ENCODE measurements at regions not wholly inside any gene's neighbourhood (a gene's known extent, or its start where the extent isn't known, plus 50 kb on each side); places are given as distances from the start of the nearest gene placed in this dataset.

DNA sequence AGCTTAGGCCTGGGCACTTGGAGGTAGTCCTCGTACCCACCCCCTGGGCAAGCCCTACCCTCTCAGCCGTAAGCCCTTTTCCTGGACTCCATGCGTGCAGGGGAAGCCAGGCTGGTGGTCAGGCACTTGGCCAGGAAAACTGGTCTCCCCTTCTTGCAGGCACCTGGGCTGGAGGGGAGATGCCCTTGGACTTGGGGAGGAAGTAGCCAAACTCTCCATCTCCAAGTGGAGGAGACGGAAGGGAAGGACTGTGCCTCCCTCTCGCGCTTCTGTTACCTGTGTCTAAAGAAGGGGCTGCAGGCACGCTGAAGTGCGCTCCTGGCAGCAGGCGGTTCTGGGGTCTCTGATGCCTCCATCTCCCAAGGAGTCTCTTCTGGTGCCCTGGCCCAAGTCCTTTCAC lies 283.9 kb downstream of the PBX3 start:
- H3K4me3 Mint-ChIP-seq: no peak overlapping the region
- H3K27me3 Mint-ChIP-seq: peaks cover 15 to 16% of the 10 kb centered on the region in 2 donors
- CTCF ChIA-PET (ENCODE audit: partially characterized antibody): no interaction called here
- intact Hi-C loops (cut with micrococcal nuclease): no loop called here
- H3K27ac Mint-ChIP-seq: no peak overlapping the region
- H3K36me3 Mint-ChIP-seq: no peaks in the 10 kb centered on the region
- peaks cover 0 to 2% (median 0%) of the 10 kb centered on the region in 8 donors for H3K9me3 Mint-ChIP-seq
- Histone ChIP-seq H3K4me1 (ENCODE audit: insufficient read depth, low read length) (no peaks in the 10 kb centered on the region), H3K9me3 (ENCODE audit: control insufficient read depth in 1 of 2, low read length in 2 of 2) (no peaks in the 10 kb centered on the region), H3K27me3 (ENCODE audit: insufficient read depth, low read length) (no peaks in the 10 kb centered on the region), H3K27ac (ENCODE audit: low read depth, low read length) (no peak overlapping the region), H3K36me3 (ENCODE audit: insufficient read depth, low read length) (no peaks in the 10 kb centered on the region), H3K4me3 (ENCODE audit: low read length in 2 of 2) (no peak overlapping the region)
- no peak for DNase-seq
- POLR2A ChIA-PET (ENCODE audit: partially characterized antibody): no interaction called here
- peaks cover 0 to 3% (median 0%) of the 10 kb centered on the region in 4 donors for H3K4me1 Mint-ChIP-seq

DNA sequence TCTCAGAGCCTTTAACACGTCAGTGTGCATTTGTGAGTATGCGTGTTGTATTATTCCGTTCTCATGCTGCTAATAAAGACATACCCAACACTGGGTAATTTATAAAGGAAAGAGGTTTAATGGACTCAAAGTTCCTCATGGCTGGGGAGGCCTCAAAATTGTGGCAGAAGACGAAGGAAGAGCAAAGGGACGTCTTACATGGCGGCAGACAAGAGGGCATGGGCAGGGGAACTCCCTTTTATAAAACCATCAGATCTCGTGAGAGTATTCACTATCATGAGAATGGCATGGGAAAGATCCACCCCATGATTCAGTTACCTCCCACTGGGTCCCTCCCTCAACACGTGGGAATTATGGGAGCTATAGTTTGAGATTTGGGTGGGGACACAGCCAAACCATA lies 285.0 kb downstream of the PBX3 start:
- Mint-ChIP-seq H3K4me3 (no peak overlapping the region), H3K27ac (no peak overlapping the region), H3K9me3 (peaks cover 0 to 2% (median 0%) of the 10 kb centered on the region in 8 donors), H3K27me3 (peaks cover 15 to 16% of the 10 kb centered on the region in 2 donors), H3K4me1 (peaks cover 0 to 3% (median 0%) of the 10 kb centered on the region in 4 donors), H3K36me3 (no peaks in the 10 kb centered on the region)
- intact Hi-C loops (cut with micrococcal nuclease): no loop called here
- Histone ChIP-seq H3K27me3 (ENCODE audit: insufficient read depth, low read length) (no peaks in the 10 kb centered on the region), H3K36me3 (ENCODE audit: insufficient read depth, low read length) (no peaks in the 10 kb centered on the region), H3K4me3 (ENCODE audit: low read length in 2 of 2) (no peak overlapping the region), H3K9me3 (ENCODE audit: control insufficient read depth in 1 of 2, low read length in 2 of 2) (no peaks in the 10 kb centered on the region), H3K27ac (ENCODE audit: low read depth, low read length) (no peak overlapping the region), H3K4me1 (ENCODE audit: insufficient read depth, low read length) (no peaks in the 10 kb centered on the region)
- ChIA-PET CTCF (ENCODE audit: partially characterized antibody) (no interaction called here), POLR2A (ENCODE audit: partially characterized antibody) (no interaction called here)
- no peak for DNase-seq

DNA sequence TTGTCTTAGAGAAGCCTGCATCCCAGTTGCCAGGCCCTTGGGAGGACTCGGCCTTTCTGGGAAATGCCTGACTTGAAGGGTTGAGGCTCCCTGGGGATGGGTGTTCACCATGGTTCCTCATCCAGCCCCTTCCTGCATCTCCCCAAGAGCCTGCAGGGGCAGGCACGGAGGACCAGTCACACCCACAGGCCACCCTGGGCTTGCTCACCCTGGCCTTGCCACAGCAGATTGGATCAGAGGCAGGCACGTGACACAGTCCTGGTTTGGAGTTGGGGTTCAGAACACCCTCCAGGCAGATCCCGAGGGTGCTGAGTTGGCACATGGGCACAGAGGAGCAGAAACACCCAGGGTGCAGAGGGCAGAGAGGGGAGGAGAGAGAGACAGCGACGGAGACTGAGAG lies 286.1 kb downstream of the PBX3 start:
- DNase-seq: no peak
- peaks cover 14 to 15% of the 10 kb centered on the region in 2 donors for H3K27me3 Mint-ChIP-seq
- no peaks in the 10 kb centered on the region for H3K36me3 ChIP-seq (ENCODE audit: insufficient read depth, low read length)
- H3K36me3 Mint-ChIP-seq: no peaks in the 10 kb centered on the region
- no peaks in the 10 kb centered on the region for H3K9me3 Mint-ChIP-seq
- POLR2A ChIA-PET (ENCODE audit: partially characterized antibody): no interaction called here
- H3K4me1 ChIP-seq (ENCODE audit: insufficient read depth, low read length): no peaks in the 10 kb centered on the region
- H3K27ac ChIP-seq (ENCODE audit: low read depth, low read length): no peak overlapping the region
- CTCF ChIA-PET (ENCODE audit: partially characterized antibody): no interaction called here
- no peaks in the 10 kb centered on the region for H3K4me1 Mint-ChIP-seq
- no peaks in the 10 kb centered on the region for H3K9me3 ChIP-seq (ENCODE audit: control insufficient read depth in 1 of 2, low read length in 2 of 2)
- no peak overlapping the region for H3K4me3 ChIP-seq (ENCODE audit: low read length in 2 of 2)
- no peak overlapping the region for H3K27ac Mint-ChIP-seq
- intact Hi-C loops (cut with micrococcal nuclease): no loop called here
- no peak overlapping the region for H3K4me3 Mint-ChIP-seq
- no peaks in the 10 kb centered on the region for H3K27me3 ChIP-seq (ENCODE audit: insufficient read depth, low read length)

DNA sequence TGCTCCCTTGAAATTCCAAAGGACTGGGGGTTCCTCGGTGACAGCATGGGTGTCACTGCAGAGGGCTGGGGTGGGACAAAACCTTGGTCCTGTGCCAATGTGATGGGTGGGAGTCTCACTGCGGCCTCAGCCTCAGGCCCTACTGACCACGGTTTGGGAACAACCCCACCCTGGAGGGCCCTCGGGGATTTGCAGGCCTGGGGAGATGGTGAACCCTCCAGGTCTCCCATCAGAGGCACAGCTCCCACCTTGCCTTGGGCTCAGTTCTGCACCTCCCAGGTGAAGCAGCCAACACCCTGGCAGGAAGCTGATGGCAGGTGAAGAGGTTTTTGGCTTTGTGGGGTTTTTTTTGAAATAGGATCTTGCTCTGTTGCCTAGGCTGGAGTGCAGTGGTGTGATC lies 286.8 kb downstream of the PBX3 start:
- H3K27me3 ChIP-seq (ENCODE audit: insufficient read depth, low read length): no peaks in the 10 kb centered on the region
- no peaks in the 10 kb centered on the region for H3K4me1 ChIP-seq (ENCODE audit: insufficient read depth, low read length)
- H3K27me3 Mint-ChIP-seq: peaks cover 14 to 15% of the 10 kb centered on the region in 2 donors
- no peak overlapping the region for H3K27ac Mint-ChIP-seq
- no peaks in the 10 kb centered on the region for H3K36me3 Mint-ChIP-seq
- H3K9me3 ChIP-seq (ENCODE audit: control insufficient read depth in 1 of 2, low read length in 2 of 2): no peaks in the 10 kb centered on the region
- intact Hi-C loops (cut with micrococcal nuclease): no loop called here
- no peak overlapping the region for H3K4me3 Mint-ChIP-seq
- no peaks in the 10 kb centered on the region for H3K4me1 Mint-ChIP-seq
- CTCF ChIA-PET (ENCODE audit: partially characterized antibody): no interaction called here
- POLR2A ChIA-PET (ENCODE audit: partially characterized antibody): no interaction called here
- H3K9me3 Mint-ChIP-seq: no peaks in the 10 kb centered on the region
- no peak overlapping the region for H3K4me3 ChIP-seq (ENCODE audit: low read length in 2 of 2)
- H3K27ac ChIP-seq (ENCODE audit: low read depth, low read length): no peak overlapping the region
- no peaks in the 10 kb centered on the region for H3K36me3 ChIP-seq (ENCODE audit: insufficient read depth, low read length)
- DNase-seq: no peak

DNA sequence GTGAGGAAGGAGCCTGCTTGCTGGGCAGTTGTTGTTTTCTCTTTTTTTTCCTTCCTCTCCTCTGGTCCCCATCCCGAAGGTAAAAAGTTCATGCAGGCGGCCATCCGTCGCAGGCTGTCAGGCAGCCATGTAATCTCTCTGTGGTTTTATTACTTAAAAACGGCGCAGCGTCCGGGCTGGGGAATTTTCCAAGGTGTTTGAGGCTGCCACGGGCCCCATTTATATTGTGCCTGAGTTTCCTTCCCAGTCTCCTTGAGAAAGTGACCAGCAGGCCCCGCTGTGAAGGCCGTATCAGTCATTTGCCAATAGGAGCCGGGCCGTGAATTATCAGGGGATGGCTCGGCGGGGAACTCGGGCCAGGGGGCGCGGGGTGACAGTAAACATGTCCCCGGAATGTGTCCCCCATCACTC lies 289.7 kb downstream of the PBX3 start:
- Mint-ChIP-seq H3K27ac (no peak overlapping the region), H3K4me1 (no peaks in the 10 kb centered on the region), H3K36me3 (no peaks in the 10 kb centered on the region), H3K27me3 (peaks cover 12 to 18% of the 10 kb centered on the region in 2 donors), H3K4me3 (no peak overlapping the region), H3K9me3 (peaks cover 0 to 6% (median 3%) of the 10 kb centered on the region in 8 donors)
- POLR2A ChIA-PET (ENCODE audit: partially characterized antibody): no interaction called here
- Histone ChIP-seq H3K4me1 (ENCODE audit: insufficient read depth, low read length) (no peaks in the 10 kb centered on the region), H3K9me3 (ENCODE audit: control insufficient read depth in 1 of 2, low read length in 2 of 2) (no peaks in the 10 kb centered on the region), H3K27me3 (ENCODE audit: insufficient read depth, low read length) (no peaks in the 10 kb centered on the region), H3K4me3 (ENCODE audit: low read length in 2 of 2) (no peak overlapping the region), H3K27ac (ENCODE audit: low read depth, low read length) (no peak overlapping the region), H3K36me3 (ENCODE audit: insufficient read depth, low read length) (no peaks in the 10 kb centered on the region)
- CTCF ChIA-PET (ENCODE audit: partially characterized antibody): no interaction called here
- intact Hi-C loops (cut with micrococcal nuclease): no loop called here
- DNase-seq: no peak

DNA sequence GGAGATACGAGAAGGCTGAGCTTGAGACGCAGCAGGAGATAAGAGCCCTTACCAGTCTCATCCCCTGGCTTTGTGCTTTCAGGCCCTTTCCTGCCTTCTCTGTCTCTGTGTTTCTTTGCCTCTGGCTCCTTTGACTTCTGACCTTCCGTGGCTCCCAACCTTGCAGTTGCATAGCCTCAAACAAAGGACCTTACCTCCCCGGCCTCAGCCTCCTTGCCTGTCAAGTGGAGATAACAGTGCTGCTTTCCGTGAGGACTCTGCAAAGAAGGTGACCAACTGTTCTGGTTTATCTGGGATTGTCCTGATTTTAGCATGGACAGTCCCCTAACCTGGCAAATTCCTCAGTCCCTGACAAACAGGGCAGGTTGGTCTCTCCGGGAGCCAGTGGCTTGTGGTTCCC lies 287.8 kb upstream of the MVB12B start:
- intact Hi-C loops (cut with micrococcal nuclease): no loop called here
- H3K9me3 Mint-ChIP-seq: peaks cover 0 to 25% (median 13%) of the 10 kb centered on the region in 8 donors
- H3K4me3 Mint-ChIP-seq: no peak overlapping the region
- H3K27me3 Mint-ChIP-seq: peaks cover 12 to 21% of the 10 kb centered on the region in 2 donors
- ChIA-PET CTCF (ENCODE audit: partially characterized antibody) (no interaction called here), POLR2A (ENCODE audit: partially characterized antibody) (no interaction called here)
- H3K4me1 ChIP-seq (ENCODE audit: insufficient read depth, low read length): no peaks in the 10 kb centered on the region
- no peaks in the 10 kb centered on the region for H3K27me3 ChIP-seq (ENCODE audit: insufficient read depth, low read length)
- no peak for DNase-seq
- H3K4me3 ChIP-seq (ENCODE audit: low read length in 2 of 2): no peak overlapping the region
- H3K9me3 ChIP-seq (ENCODE audit: control insufficient read depth in 1 of 2, low read length in 2 of 2): no peaks in the 10 kb centered on the region
- H3K27ac ChIP-seq (ENCODE audit: low read depth, low read length): no peak overlapping the region
- no peaks in the 10 kb centered on the region for H3K4me1 Mint-ChIP-seq
- no peaks in the 10 kb centered on the region for H3K36me3 Mint-ChIP-seq
- H3K27ac Mint-ChIP-seq: no peak overlapping the region
- H3K36me3 ChIP-seq (ENCODE audit: insufficient read depth, low read length): no peaks in the 10 kb centered on the region

DNA sequence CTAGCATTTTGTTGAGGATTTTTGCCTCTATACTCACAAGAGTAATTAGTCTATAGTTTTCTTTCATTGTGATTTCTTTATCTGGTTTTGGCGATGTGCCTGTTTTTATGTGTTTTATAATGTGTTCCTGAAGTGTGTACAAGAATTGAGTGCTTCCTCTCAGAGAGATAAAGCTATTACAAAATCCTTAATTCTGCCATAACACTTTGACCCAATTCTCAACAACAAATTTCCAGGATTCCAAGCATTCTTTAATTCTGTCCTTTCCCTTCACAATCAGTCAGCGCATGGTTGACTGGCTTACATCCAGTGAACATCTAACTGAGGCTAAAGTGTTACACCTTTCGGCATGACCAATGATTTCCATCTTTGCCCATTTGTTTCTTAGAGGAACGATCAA lies 282.9 kb upstream of the MVB12B start:
- POLR2A ChIA-PET (ENCODE audit: partially characterized antibody): no interaction called here
- Mint-ChIP-seq H3K27me3 (peaks cover 10 to 17% of the 10 kb centered on the region in 2 donors), H3K27ac (no peak overlapping the region), H3K4me3 (no peak overlapping the region), H3K9me3 (peaks cover 6 to 43% (median 32%) of the 10 kb centered on the region in 8 donors), H3K36me3 (peaks cover 0 to 4% of the 10 kb centered on the region in 2 donors), H3K4me1 (no peaks in the 10 kb centered on the region)
- DNase-seq: no peak
- CTCF ChIA-PET (ENCODE audit: partially characterized antibody): no interaction called here
- H3K36me3 ChIP-seq (ENCODE audit: insufficient read depth, low read length): no peaks in the 10 kb centered on the region
- H3K27ac ChIP-seq (ENCODE audit: low read depth, low read length): no peak overlapping the region
- H3K27me3 ChIP-seq (ENCODE audit: insufficient read depth, low read length): no peaks in the 10 kb centered on the region
- no peaks in the 10 kb centered on the region for H3K4me1 ChIP-seq (ENCODE audit: insufficient read depth, low read length)
- intact Hi-C loops (cut with micrococcal nuclease): no loop called here
- no peaks in the 10 kb centered on the region for H3K9me3 ChIP-seq (ENCODE audit: control insufficient read depth in 1 of 2, low read length in 2 of 2)
- no peak overlapping the region for H3K4me3 ChIP-seq (ENCODE audit: low read length in 2 of 2)

DNA sequence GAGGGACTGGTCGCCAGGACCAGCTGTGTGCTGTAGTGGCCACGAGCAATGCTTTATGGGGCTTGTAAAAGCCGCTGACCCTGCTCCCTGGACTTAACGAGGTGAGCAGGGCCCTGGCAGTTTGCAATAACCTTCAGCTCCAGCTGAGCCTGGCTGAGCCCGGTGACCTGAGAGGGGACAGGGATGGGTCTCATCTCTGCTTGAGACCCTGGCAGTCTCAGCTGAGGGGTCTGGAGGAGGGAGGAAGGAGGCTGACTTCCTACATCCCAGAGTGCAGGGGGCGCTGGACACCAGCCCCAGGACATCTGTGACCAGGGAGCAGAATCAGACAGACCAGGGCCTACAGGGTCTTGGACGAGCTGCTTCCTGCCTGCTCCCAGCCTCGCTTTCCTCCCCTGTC lies 277.5 kb upstream of the MVB12B start:
- H3K4me1 ChIP-seq (ENCODE audit: insufficient read depth, low read length): no peaks in the 10 kb centered on the region
- DNase-seq: no peak
- intact Hi-C loops (cut with micrococcal nuclease): no loop called here
- H3K4me1 Mint-ChIP-seq: peaks cover 0 to 2% (median 0%) of the 10 kb centered on the region in 4 donors
- ChIA-PET CTCF (ENCODE audit: partially characterized antibody) (no interaction called here), POLR2A (ENCODE audit: partially characterized antibody) (no interaction called here)
- H3K9me3 Mint-ChIP-seq: peaks cover 0 to 22% (median 14%) of the 10 kb centered on the region in 8 donors
- H3K36me3 Mint-ChIP-seq: peaks cover 0 to 4% of the 10 kb centered on the region in 2 donors
- no peak overlapping the region for H3K27ac Mint-ChIP-seq
- no peaks in the 10 kb centered on the region for H3K36me3 ChIP-seq (ENCODE audit: insufficient read depth, low read length)
- no peak overlapping the region for H3K4me3 ChIP-seq (ENCODE audit: low read length in 2 of 2)
- no peaks in the 10 kb centered on the region for H3K9me3 ChIP-seq (ENCODE audit: control insufficient read depth in 1 of 2, low read length in 2 of 2)
- no peak overlapping the region for H3K4me3 Mint-ChIP-seq
- H3K27me3 ChIP-seq (ENCODE audit: insufficient read depth, low read length): no peaks in the 10 kb centered on the region
- H3K27me3 Mint-ChIP-seq: peaks cover 9 to 15% of the 10 kb centered on the region in 2 donors
- no peak overlapping the region for H3K27ac ChIP-seq (ENCODE audit: low read depth, low read length)

Measured in CD4-positive, alpha-beta memory T cell (primary cell).